HG03558 (cell line): ENCODE measurements at regions not wholly inside any gene's neighbourhood (a gene's known extent, or its start where the extent isn't known, plus 50 kb on each side); places are given as distances from the start of the nearest gene placed in this dataset.

Experiments
- ATAC-seq: cut with Tn5 transposase; IDR thresholded peaks from one replicate; pipeline ENCODE4 v1.9.1; 2021; ENCODE audit warnings: moderate number of reproducible peaks; ENCODE audit not compliant: unreplicated experiment; ENCODE audit errors: extremely low read depth

DNA sequence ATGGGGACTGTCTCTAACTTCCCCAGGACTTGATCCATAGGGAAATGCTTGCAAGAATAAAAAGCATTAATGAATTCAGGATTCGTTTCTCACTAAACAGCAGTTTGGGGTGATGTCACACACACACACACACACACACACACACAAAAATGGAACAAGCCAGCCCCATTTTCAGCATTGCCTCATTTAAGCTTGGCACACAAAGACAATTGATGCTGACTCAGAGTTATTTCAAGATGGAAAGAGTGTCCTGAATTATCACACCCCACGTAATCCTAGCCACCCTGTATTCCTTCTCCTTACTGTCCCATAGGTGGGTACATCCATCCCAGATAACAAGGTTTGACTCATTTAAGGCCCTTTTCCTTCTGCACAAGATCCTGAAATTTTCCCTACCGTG is 345.1 kb upstream of the HS3ST1 start:
- no peak for ATAC-seq

DNA sequence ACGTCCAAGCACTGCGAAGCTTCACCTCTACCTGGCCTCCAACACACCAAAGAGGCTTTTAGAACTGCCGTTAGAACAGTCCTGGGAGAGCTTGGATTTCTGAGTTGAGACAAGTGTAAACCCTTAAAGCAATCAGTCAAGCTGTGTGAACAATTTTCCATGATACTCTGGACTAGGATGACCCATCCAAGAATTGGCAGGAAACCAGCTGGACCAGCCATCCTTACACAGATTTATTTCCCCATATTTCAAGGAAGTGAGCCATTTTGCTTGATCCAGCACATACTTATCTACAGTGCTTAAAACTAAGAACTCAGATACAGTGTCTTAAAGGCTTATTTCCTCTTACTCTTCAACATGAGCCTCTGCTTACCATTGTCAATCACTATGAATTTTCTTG is 340.7 kb upstream of the HS3ST1 start:
- ATAC-seq = no peak

GRCh38 chr4:11768251-11768972 is 339.7 kb upstream of the HS3ST1 start:
- ATAC-seq = no peak

- no peak for ATAC-seq
Observed at GRCh38 chr4:11765849-11766453, 337.3 kb upstream of the HS3ST1 start.

DNA sequence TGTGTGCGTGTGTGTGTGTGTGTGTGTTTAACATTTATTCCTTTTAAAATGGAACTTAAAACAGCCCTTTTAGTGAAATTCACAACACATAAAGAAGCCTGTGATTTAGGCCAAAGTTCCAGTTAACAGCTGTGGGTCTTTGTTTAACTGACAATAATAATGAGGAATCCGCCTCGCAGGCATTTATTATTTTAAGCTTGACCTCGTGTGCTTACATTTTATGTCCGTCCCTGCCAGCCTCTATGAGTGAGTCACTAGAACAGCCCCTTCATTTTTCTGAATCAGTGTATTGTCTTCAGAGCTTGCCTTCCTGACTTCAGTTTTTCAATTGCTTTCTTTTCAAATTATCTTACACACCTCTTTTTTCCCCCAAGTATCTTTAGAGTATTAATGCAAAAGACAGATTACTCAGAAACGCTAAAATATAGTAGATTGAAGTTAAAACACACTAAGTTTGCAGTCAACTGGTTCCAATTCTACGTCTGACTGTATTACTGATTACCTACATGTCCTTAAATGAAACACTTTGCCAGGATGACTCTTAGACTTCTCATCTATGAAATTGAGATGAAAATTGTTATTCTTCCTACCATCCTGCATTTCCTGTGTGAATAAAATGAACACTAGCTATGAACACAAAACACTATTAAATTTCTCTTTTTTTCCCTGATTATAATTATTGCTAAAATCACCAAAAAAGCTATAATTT is 319.6 kb upstream of the HS3ST1 start:
- no peak for ATAC-seq

DNA sequence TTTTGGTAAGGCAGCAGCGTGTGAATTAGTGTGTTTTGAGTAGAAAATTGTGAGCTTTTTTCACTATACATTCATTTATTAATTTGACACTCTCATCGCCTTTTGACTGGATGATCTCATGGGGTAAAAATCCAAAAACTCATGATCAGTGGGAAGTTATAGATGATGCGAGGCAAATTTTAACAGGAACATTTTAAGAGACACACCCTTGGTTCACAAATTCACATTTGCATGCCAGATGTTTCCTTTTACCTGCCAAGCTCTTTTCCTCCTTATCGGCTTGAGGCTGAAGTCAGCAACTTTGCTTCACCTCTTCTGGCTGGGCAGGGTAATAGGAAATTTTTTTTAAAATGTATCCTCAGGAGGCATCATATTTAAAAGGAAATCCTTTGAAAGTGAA is 318.0 kb upstream of the HS3ST1 start:
- no peak for ATAC-seq

GRCh38 chr4:11743976-11744375 is 315.3 kb upstream of the HS3ST1 start:
- ATAC-seq = no peak

- ATAC-seq = no peak
Observed at GRCh38 chr4:11743236-11743635, 314.5 kb upstream of the HS3ST1 start.

DNA sequence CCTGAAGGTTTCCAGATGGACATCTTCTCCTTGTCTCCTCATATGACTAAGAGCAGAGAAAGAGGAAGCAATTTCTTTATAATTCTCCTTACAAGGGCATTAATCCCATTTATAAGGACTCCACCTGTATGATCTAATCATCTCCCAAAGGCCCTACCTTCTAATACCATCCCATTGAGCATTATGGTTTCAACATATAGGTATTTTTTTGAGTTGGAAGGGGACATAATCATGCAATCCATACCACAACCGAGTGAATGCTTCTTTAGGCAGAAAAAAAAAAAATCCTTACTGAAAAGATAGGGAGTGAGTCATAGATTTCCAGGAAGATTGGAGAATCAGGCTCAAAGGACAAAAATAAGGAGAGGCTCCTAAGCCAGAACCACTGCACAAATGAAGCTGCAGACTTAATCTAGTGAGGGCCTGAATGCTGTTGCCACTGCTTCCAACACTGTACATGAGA is 312.5 kb upstream of the HS3ST1 start:
- no peak for ATAC-seq

- ATAC-seq = no peak
Observed at GRCh38 chr4:11739992-11740391, 311.3 kb upstream of the HS3ST1 start.

GRCh38 chr4:11736978-11737377 is 308.3 kb upstream of the HS3ST1 start:
- no peak for ATAC-seq

DNA sequence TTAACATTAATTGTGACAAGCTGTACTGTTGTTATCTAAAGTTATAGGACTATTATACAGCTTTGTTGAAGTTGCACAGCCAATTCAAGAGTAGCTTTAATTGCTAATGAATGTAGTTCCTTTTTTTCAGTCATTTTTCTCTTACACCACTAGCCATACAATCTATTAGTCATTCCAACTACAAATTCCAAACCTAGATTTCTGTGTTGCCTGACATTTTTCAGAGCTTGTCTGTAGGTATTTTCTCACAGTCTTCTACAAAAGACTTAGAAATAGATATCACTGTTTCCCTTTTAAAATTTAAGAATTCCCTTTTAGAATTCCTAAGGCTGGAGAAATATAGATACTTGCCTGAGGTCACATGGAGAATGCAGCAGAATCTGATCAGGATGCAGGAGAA is 307.0 kb upstream of the HS3ST1 start:
- ATAC-seq = no peak

GRCh38 chr4:11732155-11732554 is 303.5 kb upstream of the HS3ST1 start:
- ATAC-seq = no peak

DNA sequence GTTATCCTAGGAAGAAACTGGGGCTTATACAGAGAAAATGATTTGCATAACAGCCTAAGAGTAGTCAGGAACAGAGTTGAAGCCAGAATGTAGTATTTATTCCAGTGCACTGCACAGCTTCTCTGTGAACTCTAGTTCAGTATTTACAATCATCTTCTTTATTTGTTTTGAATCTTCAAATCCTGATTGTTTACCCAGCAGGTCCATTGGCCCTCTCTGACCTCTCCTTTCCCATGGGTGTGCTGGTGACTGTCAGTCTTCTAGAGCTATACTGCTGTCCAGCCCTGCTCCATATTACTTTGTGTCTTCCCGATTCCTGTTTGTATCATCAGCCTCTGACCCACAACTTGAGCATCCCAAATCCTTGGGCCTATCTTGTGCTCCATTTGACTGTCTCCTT is 301.9 kb upstream of the HS3ST1 start:
- ATAC-seq = no peak

DNA sequence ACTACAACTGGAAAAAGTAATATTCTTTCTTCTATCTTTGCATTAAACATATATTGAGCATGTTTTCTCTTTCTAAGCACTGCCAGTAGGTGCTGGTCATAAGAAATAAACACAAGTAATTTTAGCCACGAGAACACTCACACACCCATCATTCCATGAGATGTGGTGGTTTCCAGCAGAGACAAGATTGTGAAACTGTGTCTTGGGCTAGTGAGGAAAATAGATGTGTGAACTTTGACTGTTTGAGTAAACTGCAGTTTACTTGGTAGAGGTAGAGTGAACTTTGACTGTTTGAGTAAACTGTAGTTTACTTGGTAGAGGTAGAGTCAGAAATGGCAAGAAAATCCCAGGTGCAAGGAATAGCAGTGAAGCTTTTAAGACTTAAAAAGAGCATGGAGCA is 300.9 kb upstream of the HS3ST1 start:
- ATAC-seq = no peak

- no peak for ATAC-seq
Observed at GRCh38 chr4:11727903-11728564, 299.3 kb upstream of the HS3ST1 start.

GRCh38 chr4:11724731-11725130 is 296.0 kb upstream of the HS3ST1 start:
- no peak for ATAC-seq

GRCh38 chr4:11722223-11722622 is 293.5 kb upstream of the HS3ST1 start:
- no peak for ATAC-seq

DNA sequence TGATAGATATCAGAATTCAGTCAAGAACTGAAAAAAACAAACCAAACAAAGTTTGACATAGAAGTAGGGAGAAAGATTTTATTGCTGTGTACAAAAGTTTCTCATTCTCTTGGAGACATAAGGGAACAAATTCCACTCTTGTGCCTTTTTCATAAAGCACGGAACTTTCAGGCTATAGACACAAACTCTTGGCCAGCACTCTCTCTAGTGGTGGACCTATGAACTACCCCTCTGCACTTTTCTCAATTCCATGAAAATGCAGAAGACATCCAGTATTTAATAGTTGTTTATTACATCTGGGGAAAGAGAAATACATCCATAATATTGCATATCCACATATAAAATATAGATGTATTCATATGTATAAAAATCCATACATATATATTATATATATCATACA is 291.6 kb upstream of the HS3ST1 start:
- no peak for ATAC-seq

DNA sequence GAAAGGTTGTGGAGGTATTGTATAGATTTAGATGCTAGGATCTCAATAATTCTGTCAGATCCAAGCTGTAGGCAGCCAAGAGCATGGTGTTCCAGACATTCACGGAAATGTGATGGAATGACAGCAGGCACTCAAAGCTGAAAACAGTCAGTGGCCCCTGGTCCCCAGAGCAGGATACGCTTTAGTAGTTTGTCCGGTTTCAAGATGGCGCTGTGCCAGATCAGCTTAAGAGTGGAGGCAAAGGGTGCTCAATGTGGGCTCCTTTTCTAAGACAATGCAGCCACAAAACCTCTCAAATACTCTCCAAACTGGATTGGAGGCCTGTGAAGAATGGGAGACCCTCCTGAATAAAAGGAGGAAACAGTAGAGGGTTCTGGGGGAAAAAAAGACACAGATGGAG is 291.2 kb upstream of the HS3ST1 start:
- ATAC-seq = no peak
